Keratinocyte (primary cell): ENCODE measurements at regions not wholly inside any gene's neighbourhood (a gene's known extent, or its start where the extent isn't known, plus 50 kb on each side); places are given as distances from the start of the nearest gene placed in this dataset.

ENCODE experiments used
- DNase-seq: peaks from one replicate; pipeline ENCODE4 v3.0.0-alpha.2; 2011; ENCODE audit warnings: low read depth, missing footprints, low spot score
- FAIRE-seq: peaks from 2 replicates; lab custom pipeline; 2011; peaks lifted over from hg19 to GRCh38; lab: Jason Lieb, UNC
- H2AFZ ChIP-seq: 2 replicates; pipeline ENCODE4 v1.6.0; 2012; ENCODE audit warnings: low read length, control low read depth, inconsistent platforms; ENCODE audit not compliant: control insufficient read depth
- H3K27ac ChIP-seq: 2 replicates; pipeline ENCODE4 v1.5.1; 2011; ENCODE audit warnings: low read length; ENCODE audit not compliant: control insufficient read depth, insufficient read depth
- H3K27me3 ChIP-seq: 3 replicates; pipeline ENCODE4 v1.6.0; 2011; ENCODE audit warnings: low read length; ENCODE audit not compliant: control insufficient read depth, insufficient read depth; ENCODE audit errors: extremely low read depth
- H3K36me3 ChIP-seq, 2 experiments: 2 replicates in 1 of 2; 3 replicates in 1 of 2; pipeline ENCODE4 v1.5.1; 2011; ENCODE audit warnings: low read length in 2 of 2, mild to moderate bottlenecking in 1 of 2; ENCODE audit not compliant: control insufficient read depth in 2 of 2, insufficient read depth in 2 of 2; ENCODE audit errors: extremely low read depth in 1 of 2
- H3K4me1 ChIP-seq: 3 replicates; pipeline ENCODE4 v1.5.1; 2011; ENCODE audit warnings: low read length; ENCODE audit not compliant: control insufficient read depth, insufficient read depth; ENCODE audit errors: extremely low read depth
- H3K4me2 ChIP-seq: 3 replicates; pipeline ENCODE4 v1.6.0; 2011; ENCODE audit warnings: low read depth, low read length; ENCODE audit not compliant: control insufficient read depth, insufficient read depth; ENCODE audit errors: extremely low read depth
- H3K4me3 ChIP-seq, 3 experiments: fragments of 200-600 bp in 1 of 3; sonication (generic) in 1 of 3; 2 replicates in 2 of 3; 3 replicates in 1 of 3; pipeline ENCODE4 v1.5.1; 2011 to 2016; ENCODE audit warnings: low read length in 3 of 3, mild to moderate bottlenecking in 3 of 3, control low read depth in 2 of 3, inconsistent platforms in 1 of 3, low read depth in 1 of 3, mixed read lengths in 1 of 3, mixed run types in 1 of 3, moderate library complexity in 1 of 3; ENCODE audit not compliant: control insufficient read depth in 2 of 3, insufficient read depth in 2 of 3; ENCODE audit errors: extremely low read depth in 1 of 3
- H3K79me2 ChIP-seq: 2 replicates; pipeline ENCODE4 v1.6.0; 2012; ENCODE audit warnings: low read length; ENCODE audit not compliant: control insufficient read depth, insufficient read depth
- H3K9ac ChIP-seq: 3 replicates; pipeline ENCODE4 v1.6.0; 2011; ENCODE audit warnings: low read length; ENCODE audit not compliant: control insufficient read depth, insufficient read depth; ENCODE audit errors: extremely low read depth
- H3K9me1 ChIP-seq: 3 replicates; pipeline ENCODE4 v1.6.0; 2011; ENCODE audit warnings: low read length; ENCODE audit not compliant: control insufficient read depth, insufficient read depth; ENCODE audit errors: extremely low read depth
- H3K9me3 ChIP-seq: 2 replicates; pipeline ENCODE4 v1.5.1; 2012; ENCODE audit warnings: low read depth, low read length; ENCODE audit not compliant: control insufficient read depth
- H4K20me1 ChIP-seq: 3 replicates; pipeline ENCODE4 v1.6.0; 2011; ENCODE audit warnings: low read length; ENCODE audit not compliant: control insufficient read depth, insufficient read depth; ENCODE audit errors: extremely low read depth
- EZH2 ChIP-seq: IDR thresholded peaks from one replicate; pipeline ENCODE4 v1.6.1; 2012; ENCODE audit warnings: inconsistent platforms, mild to moderate bottlenecking, low read length, moderate library complexity
- dilution Hi-C: fragments of 300-500 bp; cut with MboI; formaldehyde crosslinking; loops from one replicate; pipeline ENCODE4 v1.7.0; 2020; ENCODE audit warnings: low sequenced_read_pairs; ENCODE audit not compliant: extremely low pct_ligation_motif_present
- TF ChIP-seq, protein P1 (sequence below), 3 experiments: IDR thresholded peaks in 1 of 3; conservative IDR thresholded peaks in 1 of 3; optimal IDR thresholded peaks in 1 of 3; 2 replicates in 2 of 3; 3 replicates in 1 of 3; pipeline versions ENCODE3 to v1.5.1; 2011; ENCODE audit warnings: low read length in 3 of 3, mild to moderate bottlenecking in 3 of 3, moderate library complexity in 2 of 3, control low read depth in 1 of 3, inconsistent platforms in 1 of 3; ENCODE audit not compliant: insufficient read depth in 2 of 3; ENCODE audit errors: extremely low read depth in 1 of 3

DNA sequence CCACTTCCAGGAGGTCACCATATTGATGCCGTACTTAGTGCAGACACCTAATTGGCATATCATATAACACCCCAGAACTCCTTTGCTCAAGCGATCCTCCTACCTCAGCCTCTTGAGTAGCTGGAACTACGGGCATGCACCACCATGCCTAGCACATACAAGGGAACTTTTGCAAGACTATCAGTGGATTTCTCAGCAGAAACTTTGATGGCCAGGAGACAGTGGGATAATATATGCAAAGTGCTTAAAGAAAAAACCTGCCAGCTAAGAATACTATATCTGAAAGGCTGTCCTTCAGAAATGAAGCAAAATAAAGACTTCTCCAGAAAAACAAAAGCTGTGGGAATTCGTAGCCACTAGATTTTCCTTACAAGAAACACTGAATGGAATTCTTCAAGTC, 387.1 kb downstream of the DHX35 start:
- Histone ChIP-seq H3K27ac (no peak overlapping the region), H3K9ac (no peak overlapping the region), H3K4me2 (no peak overlapping the region), H2AFZ (no peak overlapping the region), H3K36me3 (no peaks in the 10 kb centered on the region), H3K9me3 (no peaks in the 10 kb centered on the region), H4K20me1 (no peaks in the 10 kb centered on the region), H3K79me2 (no peaks in the 10 kb centered on the region), H3K27me3 (no peaks in the 10 kb centered on the region), H3K4me1 (no peaks in the 10 kb centered on the region), H3K9me1 (no peaks in the 10 kb centered on the region), H3K4me3 (no peak overlapping the region)
- TF ChIP-seq, protein P1, sequence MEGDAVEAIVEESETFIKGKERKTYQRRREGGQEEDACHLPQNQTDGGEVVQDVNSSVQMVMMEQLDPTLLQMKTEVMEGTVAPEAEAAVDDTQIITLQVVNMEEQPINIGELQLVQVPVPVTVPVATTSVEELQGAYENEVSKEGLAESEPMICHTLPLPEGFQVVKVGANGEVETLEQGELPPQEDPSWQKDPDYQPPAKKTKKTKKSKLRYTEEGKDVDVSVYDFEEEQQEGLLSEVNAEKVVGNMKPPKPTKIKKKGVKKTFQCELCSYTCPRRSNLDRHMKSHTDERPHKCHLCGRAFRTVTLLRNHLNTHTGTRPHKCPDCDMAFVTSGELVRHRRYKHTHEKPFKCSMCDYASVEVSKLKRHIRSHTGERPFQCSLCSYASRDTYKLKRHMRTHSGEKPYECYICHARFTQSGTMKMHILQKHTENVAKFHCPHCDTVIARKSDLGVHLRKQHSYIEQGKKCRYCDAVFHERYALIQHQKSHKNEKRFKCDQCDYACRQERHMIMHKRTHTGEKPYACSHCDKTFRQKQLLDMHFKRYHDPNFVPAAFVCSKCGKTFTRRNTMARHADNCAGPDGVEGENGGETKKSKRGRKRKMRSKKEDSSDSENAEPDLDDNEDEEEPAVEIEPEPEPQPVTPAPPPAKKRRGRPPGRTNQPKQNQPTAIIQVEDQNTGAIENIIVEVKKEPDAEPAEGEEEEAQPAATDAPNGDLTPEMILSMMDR (optimal IDR thresholded peaks at IDR 0.05 in 1 of 3, IDR thresholded peaks at IDR 0.05 in 1 of 3, conservative IDR thresholded peaks at IDR 0.05 in 1 of 3; ENCODE audit: extremely low read depth in 1 of 3, insufficient read depth in 2 of 3, low read length in 3 of 3) = no peak
- TF ChIP-seq EZH2 = no peak
- DNase-seq = no peak
- dilution Hi-C loops = no loop called here
- FAIRE-seq = no peak

DNA sequence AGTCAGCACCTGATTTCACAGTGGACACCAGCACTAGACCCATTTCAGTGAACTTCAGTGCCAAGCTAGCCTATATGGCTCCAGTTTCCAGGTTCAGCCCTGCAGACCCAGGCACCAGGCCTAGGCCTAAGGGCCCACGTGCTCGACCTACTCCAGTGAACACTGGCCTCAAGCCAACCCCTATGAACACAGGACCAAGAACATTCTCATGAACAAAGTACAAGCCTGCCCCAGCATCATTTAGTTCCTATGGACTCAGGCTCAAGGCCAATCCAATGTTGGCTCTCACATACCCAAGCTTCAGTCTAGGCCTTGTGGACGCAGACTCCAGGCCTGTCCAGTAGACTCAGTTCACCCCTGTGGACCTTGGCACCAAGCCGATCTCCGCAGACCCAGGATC, 385.5 kb downstream of the DHX35 start:
- no peak for TF ChIP-seq EZH2
- TF ChIP-seq, protein P1 (optimal IDR thresholded peaks at IDR 0.05 in 1 of 3, IDR thresholded peaks at IDR 0.05 in 1 of 3, conservative IDR thresholded peaks at IDR 0.05 in 1 of 3; ENCODE audit: extremely low read depth in 1 of 3, insufficient read depth in 2 of 3, low read length in 3 of 3) = no peak
- H3K9me1 ChIP-seq = no peaks in the 10 kb centered on the region
- H3K36me3 ChIP-seq = no peaks in the 10 kb centered on the region
- DNase-seq (no peak), FAIRE-seq (no peak)
- dilution Hi-C loops = no loop called here
- H3K9ac ChIP-seq = no peak overlapping the region
- no peak overlapping the region for H3K4me3 ChIP-seq
- no peaks in the 10 kb centered on the region for H3K79me2 ChIP-seq
- no peaks in the 10 kb centered on the region for H3K9me3 ChIP-seq
- H4K20me1 ChIP-seq = no peaks in the 10 kb centered on the region
- H3K27ac ChIP-seq = no peak overlapping the region
- H3K4me2 ChIP-seq = no peak overlapping the region
- no peak overlapping the region for H2AFZ ChIP-seq
- H3K4me1 ChIP-seq = no peaks in the 10 kb centered on the region
- no peaks in the 10 kb centered on the region for H3K27me3 ChIP-seq
